ENCODE measurements at regions not wholly inside any gene's neighbourhood (a gene's known extent, or its start where the extent isn't known, plus 50 kb on each side); places are given as distances from the start of the nearest gene placed in this dataset.

DNA sequence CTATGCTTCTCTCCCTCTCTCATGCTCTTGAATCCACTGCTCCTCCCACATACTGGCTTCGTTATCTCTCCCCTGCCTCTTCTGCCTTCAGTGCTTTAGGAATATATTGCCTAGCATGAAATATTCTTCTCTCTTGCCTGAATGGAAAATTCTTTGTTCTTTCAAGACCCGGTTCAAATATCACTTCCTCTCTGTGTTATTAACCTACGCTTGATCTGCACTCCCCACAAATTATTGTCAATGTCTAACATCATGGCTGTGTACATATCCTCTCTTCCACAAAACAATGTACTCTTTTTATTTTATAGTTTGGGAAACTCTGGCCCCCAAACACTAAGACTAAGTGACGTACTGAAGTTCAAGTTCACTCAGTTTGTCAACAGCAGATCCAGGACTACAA is 211.0 kb downstream of the SEC61B start:
- H3K4me1 Mint-ChIP-seq (ENCODE audit: low read depth) = peaks cover 21% of the 10 kb centered on the region
- ChIA-PET POLR2A (no interaction called here), CTCF (no interaction called here)
- H3K27me3 Mint-ChIP-seq (ENCODE audit: low read depth) = no peaks in the 10 kb centered on the region
- H3K9me3 Mint-ChIP-seq (ENCODE audit: insufficient read depth) = no peaks in the 10 kb centered on the region
- peak overlapping the region; percentile 80 for H3K27ac Mint-ChIP-seq
- DNase-seq = no peak
- no peaks in the 10 kb centered on the region for H3K36me3 Mint-ChIP-seq (ENCODE audit: low read depth)
- H3K4me3 Mint-ChIP-seq = no peak overlapping the region
- ATAC-seq = peak; percentile 6

DNA sequence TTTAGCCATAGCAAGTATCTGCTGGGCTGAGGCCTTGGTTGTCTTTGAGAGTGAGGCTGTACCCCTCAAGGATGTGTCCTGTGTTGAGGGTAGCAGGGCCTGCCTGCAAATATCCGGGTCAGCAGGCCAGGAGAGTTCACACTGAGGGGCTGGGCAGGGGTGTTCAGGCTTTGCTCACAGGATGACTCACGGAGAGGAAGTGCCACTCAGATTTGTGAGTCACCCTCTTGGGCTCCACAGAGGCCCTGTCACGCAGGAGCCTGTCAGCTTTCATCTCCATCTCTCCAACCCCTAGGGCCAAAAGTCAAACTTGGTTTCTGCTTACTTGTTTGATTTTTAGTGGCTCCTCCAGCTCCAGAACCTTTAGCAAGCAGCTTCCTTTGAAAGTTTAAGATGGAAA is 211.5 kb downstream of the SEC61B start:
- ATAC-seq (peak; percentile 99), DNase-seq (peak; percentile 81)
- H3K9me3 Mint-ChIP-seq (ENCODE audit: insufficient read depth) = no peaks in the 10 kb centered on the region
- peak overlapping the region; percentile 80 for H3K27ac Mint-ChIP-seq
- CTCF ChIA-PET = interaction anchor here (1.3 kb wide), 1 partner anchor 202 kb away, joined by 3 read pairs; no protein-coding TSS in a partner anchor
- POLR2A ChIA-PET = no interaction called here
- H3K27me3 Mint-ChIP-seq (ENCODE audit: low read depth) = no peaks in the 10 kb centered on the region
- no peak overlapping the region for H3K4me3 Mint-ChIP-seq
- peaks cover 21% of the 10 kb centered on the region for H3K4me1 Mint-ChIP-seq (ENCODE audit: low read depth)
- H3K36me3 Mint-ChIP-seq (ENCODE audit: low read depth) = no peaks in the 10 kb centered on the region

DNA sequence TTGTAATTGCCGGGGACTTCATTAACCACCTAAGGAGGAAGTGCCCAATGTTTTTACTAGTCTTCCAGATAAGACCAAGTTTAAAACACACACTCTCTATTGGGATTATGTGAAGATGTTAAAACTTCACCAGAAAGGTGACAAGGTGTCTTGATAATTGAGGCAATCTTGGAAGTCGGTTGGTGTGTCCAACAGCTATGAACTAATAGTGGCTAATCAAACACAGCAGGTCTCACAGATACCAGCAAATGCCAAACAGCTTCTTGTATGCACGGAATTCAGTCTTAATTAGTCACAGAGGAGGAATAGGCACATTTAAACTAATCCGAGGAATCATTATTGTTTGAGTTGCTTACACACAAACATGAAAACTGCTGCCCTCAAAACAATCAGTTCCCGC is 214.5 kb downstream of the SEC61B start:
- POLR2A ChIA-PET = interaction anchor here (0.6 kb wide), 1 partner anchor 347 kb away, joined by 4 read pairs; no protein-coding TSS in a partner anchor
- CTCF ChIA-PET = interaction anchor here (1.0 to 1.3 kb wide), 2 partner anchors 12 to 273 kb away, joined by 3 read pairs; no protein-coding TSS in a partner anchor
- Mint-ChIP-seq H3K27me3 (ENCODE audit: low read depth) (no peaks in the 10 kb centered on the region), H3K9me3 (ENCODE audit: insufficient read depth) (no peaks in the 10 kb centered on the region), H3K4me3 (no peak overlapping the region), H3K36me3 (ENCODE audit: low read depth) (no peaks in the 10 kb centered on the region), H3K4me1 (ENCODE audit: low read depth) (peaks cover 21% of the 10 kb centered on the region), H3K27ac (no peak overlapping the region)
- no peak for ATAC-seq
- no peak for DNase-seq

DNA sequence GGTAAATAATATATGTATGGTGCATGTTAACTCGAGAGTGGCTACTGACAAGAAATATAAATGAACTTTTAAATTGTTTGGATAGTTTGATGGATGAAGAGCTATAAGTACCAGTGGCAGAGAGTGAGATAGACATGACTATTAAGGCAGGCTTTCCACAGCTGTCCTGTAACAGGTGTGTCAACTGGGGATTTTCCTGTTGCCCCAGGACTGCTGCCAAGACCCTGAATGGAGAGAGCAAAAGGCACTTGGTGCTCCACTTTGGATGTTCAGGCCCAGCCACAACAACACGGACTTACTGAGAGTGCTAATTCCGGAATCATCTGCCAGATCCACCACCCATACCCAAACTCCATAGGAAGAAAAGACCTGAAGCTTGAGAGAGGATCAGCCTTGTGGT is 215.1 kb downstream of the SEC61B start:
- peaks cover 21% of the 10 kb centered on the region for H3K4me1 Mint-ChIP-seq (ENCODE audit: low read depth)
- no peak for ATAC-seq
- CTCF ChIA-PET = interaction anchor here (1.0 to 1.3 kb wide), 2 partner anchors 12 to 274 kb away, joined by 3 read pairs; no protein-coding TSS in a partner anchor
- no peaks in the 10 kb centered on the region for H3K9me3 Mint-ChIP-seq (ENCODE audit: insufficient read depth)
- H3K27me3 Mint-ChIP-seq (ENCODE audit: low read depth) = no peaks in the 10 kb centered on the region
- H3K4me3 Mint-ChIP-seq = no peak overlapping the region
- POLR2A ChIA-PET = no interaction called here
- DNase-seq = no peak
- H3K36me3 Mint-ChIP-seq (ENCODE audit: low read depth) = no peaks in the 10 kb centered on the region
- H3K27ac Mint-ChIP-seq = peak overlapping the region; percentile 23

DNA sequence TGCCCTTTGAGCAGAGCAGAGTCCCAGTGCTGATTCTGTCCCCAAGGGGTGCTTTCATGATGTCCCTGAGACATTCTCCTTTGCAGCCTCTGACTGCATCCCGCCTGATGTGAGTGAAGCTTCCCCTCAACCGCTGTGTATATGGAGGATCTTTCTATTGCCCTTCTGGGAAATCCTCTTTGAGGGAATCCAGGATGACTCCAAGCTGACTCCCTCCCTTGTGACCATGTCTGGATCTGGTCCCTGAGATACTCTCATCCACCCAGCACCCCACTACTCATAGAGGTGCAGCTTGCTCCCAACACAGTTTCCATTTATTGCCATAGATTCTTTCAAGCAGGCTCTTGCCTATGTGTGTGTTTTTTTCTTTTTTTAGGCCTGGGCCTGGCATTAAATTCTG is 216.5 kb downstream of the SEC61B start:
- no peak overlapping the region for H3K27ac Mint-ChIP-seq
- no peaks in the 10 kb centered on the region for H3K36me3 Mint-ChIP-seq (ENCODE audit: low read depth)
- peaks cover 9% of the 10 kb centered on the region for H3K27me3 Mint-ChIP-seq (ENCODE audit: low read depth)
- H3K4me3 Mint-ChIP-seq = no peak overlapping the region
- CTCF ChIA-PET = no interaction called here
- ATAC-seq (no peak), DNase-seq (no peak)
- H3K9me3 Mint-ChIP-seq (ENCODE audit: insufficient read depth) = no peaks in the 10 kb centered on the region
- H3K4me1 Mint-ChIP-seq (ENCODE audit: low read depth) = peaks cover 14% of the 10 kb centered on the region
- POLR2A ChIA-PET = no interaction called here

DNA sequence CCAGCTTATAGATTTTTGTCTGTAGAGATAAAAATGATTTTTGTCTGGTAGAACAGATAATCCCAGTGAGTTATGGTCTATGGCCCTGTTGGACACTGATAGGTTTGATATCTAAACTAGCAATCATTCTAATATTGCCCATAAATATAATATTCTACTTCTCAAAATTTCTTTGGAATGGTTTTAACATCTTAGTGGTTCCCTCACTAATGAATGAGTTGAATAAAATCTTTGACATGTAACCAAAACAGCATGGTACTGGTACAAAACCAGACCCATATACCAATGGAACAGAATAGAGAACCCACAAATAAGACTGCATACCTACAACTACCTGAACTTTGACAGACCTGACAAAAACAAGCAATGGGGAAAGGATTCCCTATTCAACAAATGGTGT is 219.7 kb downstream of the SEC61B start:
- Mint-ChIP-seq H3K36me3 (ENCODE audit: low read depth) (no peaks in the 10 kb centered on the region), H3K4me1 (ENCODE audit: low read depth) (peaks cover 6% of the 10 kb centered on the region), H3K9me3 (ENCODE audit: insufficient read depth) (no peaks in the 10 kb centered on the region), H3K27ac (no peak overlapping the region), H3K27me3 (ENCODE audit: low read depth) (peaks cover 28% of the 10 kb centered on the region), H3K4me3 (no peak overlapping the region)
- ChIA-PET CTCF (no interaction called here), POLR2A (no interaction called here)
- ATAC-seq (no peak), DNase-seq (no peak)

DNA sequence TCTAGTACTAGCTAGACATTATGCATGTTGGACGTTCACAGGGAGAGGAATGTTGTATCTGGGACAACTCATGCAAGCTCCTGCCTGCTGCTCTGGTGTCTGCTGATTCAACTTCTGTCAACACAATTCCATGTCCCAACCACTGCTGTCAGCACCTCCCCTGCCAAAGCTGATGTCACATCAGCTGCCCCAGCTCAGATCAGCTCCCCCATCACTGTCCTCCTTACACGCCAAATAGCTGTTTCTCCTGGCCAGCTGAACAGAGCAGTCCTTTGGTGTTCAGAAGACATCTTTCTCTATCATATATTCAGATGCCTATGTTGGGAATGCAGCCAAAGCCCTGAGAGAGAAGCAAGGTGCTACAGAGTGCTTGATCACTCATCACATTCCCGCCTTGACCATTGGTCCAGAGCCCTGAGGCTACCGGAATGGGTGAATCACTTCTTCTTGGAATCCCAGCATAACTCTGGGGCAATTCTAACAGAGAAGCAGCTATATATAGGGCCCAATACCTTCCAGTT is 223.3 kb downstream of the SEC61B start:
- ChIA-PET CTCF (no interaction called here), POLR2A (no interaction called here)
- Mint-ChIP-seq H3K27ac (no peak overlapping the region), H3K36me3 (ENCODE audit: low read depth) (no peaks in the 10 kb centered on the region), H3K4me1 (ENCODE audit: low read depth) (no peaks in the 10 kb centered on the region), H3K4me3 (no peak overlapping the region), H3K27me3 (ENCODE audit: low read depth) (peaks cover 43% of the 10 kb centered on the region), H3K9me3 (ENCODE audit: insufficient read depth) (no peaks in the 10 kb centered on the region)
- no peak for DNase-seq
- ATAC-seq = no peak

DNA sequence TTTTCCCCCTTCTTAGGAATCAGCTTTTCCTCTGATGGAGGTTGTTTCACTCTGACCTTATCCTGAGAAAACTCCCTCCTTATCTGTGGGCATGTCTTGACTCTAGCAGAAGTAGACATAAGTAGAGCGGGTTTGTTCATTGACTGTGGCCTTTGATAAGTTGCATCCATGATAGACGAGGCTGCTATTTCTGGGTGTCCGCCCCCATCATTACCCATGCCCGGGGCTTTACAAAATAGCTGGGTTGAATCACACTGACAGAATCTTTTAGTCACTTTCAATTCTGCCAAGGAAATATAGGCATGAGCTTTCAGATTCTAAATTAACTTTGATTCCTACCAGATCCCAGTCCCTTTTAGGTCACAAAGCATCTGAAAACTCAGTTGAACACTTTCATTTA is 223.8 kb downstream of the SEC61B start:
- Mint-ChIP-seq H3K27ac (no peak overlapping the region), H3K9me3 (ENCODE audit: insufficient read depth) (no peaks in the 10 kb centered on the region), H3K4me1 (ENCODE audit: low read depth) (no peaks in the 10 kb centered on the region), H3K27me3 (ENCODE audit: low read depth) (peaks cover 43% of the 10 kb centered on the region), H3K36me3 (ENCODE audit: low read depth) (no peaks in the 10 kb centered on the region), H3K4me3 (no peak overlapping the region)
- POLR2A ChIA-PET = no interaction called here
- DNase-seq = no peak
- ATAC-seq = no peak
- CTCF ChIA-PET = no interaction called here

DNA sequence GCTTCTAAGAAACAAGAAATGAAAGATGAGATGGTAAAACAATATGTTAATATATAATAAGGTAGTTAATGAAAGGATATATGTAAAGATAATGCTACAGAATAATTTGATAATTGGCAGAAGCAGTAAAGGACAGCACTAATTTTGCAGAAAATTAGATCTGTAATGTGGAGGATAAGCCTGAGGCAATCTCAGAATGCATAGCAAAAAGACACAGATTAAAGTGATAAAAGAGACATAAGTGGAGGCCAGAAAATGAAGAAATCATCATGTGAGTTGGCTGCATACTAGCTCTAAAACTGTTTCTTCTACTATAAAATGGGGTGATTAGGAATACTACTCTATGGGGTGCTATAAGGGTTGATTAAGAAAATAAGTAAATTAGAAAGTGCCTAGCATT is 225.9 kb downstream of the SEC61B start:
- H3K9me3 Mint-ChIP-seq (ENCODE audit: insufficient read depth) = no peaks in the 10 kb centered on the region
- H3K4me1 Mint-ChIP-seq (ENCODE audit: low read depth) = no peaks in the 10 kb centered on the region
- no peak for DNase-seq
- ChIA-PET CTCF (interaction anchor here (1.6 kb wide), 1 partner anchor 19 kb away, joined by 3 read pairs; no protein-coding TSS in a partner anchor), POLR2A (no interaction called here)
- H3K27ac Mint-ChIP-seq = no peak overlapping the region
- peaks cover 44% of the 10 kb centered on the region for H3K27me3 Mint-ChIP-seq (ENCODE audit: low read depth)
- H3K4me3 Mint-ChIP-seq = no peak overlapping the region
- no peak for ATAC-seq
- H3K36me3 Mint-ChIP-seq (ENCODE audit: low read depth) = no peaks in the 10 kb centered on the region

DNA sequence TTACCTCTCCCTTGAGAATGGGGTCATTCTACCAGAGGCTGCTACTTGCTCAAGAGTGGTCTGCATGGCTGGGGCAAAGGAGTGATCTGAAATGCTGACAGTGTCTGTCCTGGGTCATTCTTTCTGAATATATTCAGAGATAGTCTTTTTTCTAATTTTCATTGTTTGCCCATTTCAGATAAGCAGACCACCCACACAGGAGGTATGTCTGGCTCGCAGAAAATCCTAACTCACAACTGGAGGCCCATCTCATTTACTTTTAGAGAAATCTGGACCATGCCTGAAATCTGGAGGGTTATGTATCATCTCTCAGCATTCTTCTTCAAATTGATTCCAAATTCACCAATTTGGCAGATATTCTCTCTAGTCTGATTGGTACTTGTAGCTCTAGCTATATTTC is 227.6 kb downstream of the SEC61B start:
- DNase-seq = no peak
- Mint-ChIP-seq H3K27me3 (ENCODE audit: low read depth) (peaks cover 44% of the 10 kb centered on the region), H3K4me3 (no peak overlapping the region), H3K9me3 (ENCODE audit: insufficient read depth) (no peaks in the 10 kb centered on the region), H3K27ac (no peak overlapping the region), H3K36me3 (ENCODE audit: low read depth) (no peaks in the 10 kb centered on the region), H3K4me1 (ENCODE audit: low read depth) (no peaks in the 10 kb centered on the region)
- ATAC-seq = no peak
- POLR2A ChIA-PET = no interaction called here
- CTCF ChIA-PET = no interaction called here

DNA sequence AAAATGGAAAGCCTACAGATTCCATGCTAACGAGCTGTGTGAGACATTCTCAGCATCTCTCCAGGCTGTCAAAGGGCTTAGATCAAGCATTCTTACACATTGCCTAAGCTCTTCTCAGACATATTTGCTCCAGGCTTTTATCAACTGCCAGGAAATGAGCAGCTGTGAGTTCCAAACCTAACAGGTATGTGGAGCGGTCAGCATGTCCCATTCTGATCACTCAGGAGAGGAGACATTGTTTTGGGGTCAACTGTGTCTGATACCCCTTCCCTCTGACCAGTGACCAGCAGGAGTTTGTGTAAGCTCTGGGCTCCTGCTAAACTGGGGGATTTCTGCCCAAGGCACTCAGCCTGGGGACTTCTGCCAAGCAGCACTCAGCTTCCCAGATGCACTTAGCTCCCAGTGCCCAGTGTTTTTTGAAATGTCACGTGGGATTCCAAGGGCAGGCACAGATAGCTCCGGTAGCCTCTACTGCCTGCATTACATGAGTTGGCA is 229.1 kb downstream of the SEC61B start:
- no peak overlapping the region for H3K27ac Mint-ChIP-seq
- ChIA-PET POLR2A (no interaction called here), CTCF (no interaction called here)
- no peaks in the 10 kb centered on the region for H3K4me1 Mint-ChIP-seq (ENCODE audit: low read depth)
- DNase-seq = no peak
- H3K36me3 Mint-ChIP-seq (ENCODE audit: low read depth) = no peaks in the 10 kb centered on the region
- H3K27me3 Mint-ChIP-seq (ENCODE audit: low read depth) = peaks cover 41% of the 10 kb centered on the region
- no peak for ATAC-seq
- H3K9me3 Mint-ChIP-seq (ENCODE audit: insufficient read depth) = no peaks in the 10 kb centered on the region
- no peak overlapping the region for H3K4me3 Mint-ChIP-seq

DNA sequence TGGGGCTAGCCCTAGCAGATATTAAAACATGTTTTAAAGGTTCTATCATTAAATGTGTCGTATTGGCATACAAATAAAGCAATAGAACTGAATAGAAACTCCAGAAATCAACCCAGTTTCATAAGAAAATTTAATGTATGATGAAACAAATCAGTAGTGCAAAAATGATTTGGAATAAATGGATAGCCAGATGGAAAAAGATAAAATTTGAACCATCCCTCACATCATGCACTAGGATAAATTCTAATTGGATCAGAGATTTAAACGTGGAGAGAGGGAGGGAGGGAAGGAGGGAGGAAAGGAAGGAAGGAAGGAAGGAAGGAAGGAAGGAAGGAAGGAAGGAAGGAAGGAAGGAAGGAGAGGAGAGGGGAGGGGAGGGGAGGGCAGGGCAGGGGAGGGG is 235.3 kb downstream of the SEC61B start:
- H3K9me3 Mint-ChIP-seq (ENCODE audit: insufficient read depth) = no peaks in the 10 kb centered on the region
- H3K36me3 Mint-ChIP-seq (ENCODE audit: low read depth) = no peaks in the 10 kb centered on the region
- no peak overlapping the region for H3K27ac Mint-ChIP-seq
- DNase-seq = no peak
- ChIA-PET CTCF (no interaction called here), POLR2A (no interaction called here)
- no peak for ATAC-seq
- no peak overlapping the region for H3K4me3 Mint-ChIP-seq
- H3K4me1 Mint-ChIP-seq (ENCODE audit: low read depth) = no peaks in the 10 kb centered on the region
- peaks cover 27% of the 10 kb centered on the region for H3K27me3 Mint-ChIP-seq (ENCODE audit: low read depth)

DNA sequence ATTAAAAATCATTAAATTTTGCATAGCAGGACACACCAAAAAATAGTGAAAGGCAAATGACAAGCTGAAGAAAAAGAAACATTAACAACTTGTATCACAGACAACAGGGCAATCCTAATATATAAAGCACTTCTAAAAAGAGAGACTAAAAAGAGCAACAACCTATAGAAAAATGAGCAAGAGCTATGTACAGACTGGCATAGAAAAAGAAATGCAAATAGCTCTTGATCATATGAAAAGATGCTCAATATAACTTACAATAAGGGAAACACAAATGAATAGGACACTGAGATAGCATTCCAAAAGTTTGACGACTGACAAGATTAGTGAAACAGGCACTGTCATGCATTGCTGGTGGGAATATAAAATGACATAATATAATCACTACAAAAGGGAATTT is 235.9 kb downstream of the SEC61B start:
- Mint-ChIP-seq H3K27me3 (ENCODE audit: low read depth) (peaks cover 26% of the 10 kb centered on the region), H3K9me3 (ENCODE audit: insufficient read depth) (no peaks in the 10 kb centered on the region), H3K4me3 (no peak overlapping the region), H3K36me3 (ENCODE audit: low read depth) (no peaks in the 10 kb centered on the region), H3K4me1 (ENCODE audit: low read depth) (no peaks in the 10 kb centered on the region), H3K27ac (no peak overlapping the region)
- ATAC-seq (no peak), DNase-seq (no peak)
- POLR2A ChIA-PET = no interaction called here
- CTCF ChIA-PET = no interaction called here

Measured in activated CD8-positive, alpha-beta T cell treated with anti-CD3 and anti-CD28 coated beads, Interleukin-2, amount 10 ng/mL, durations not matched to agents 7 days and 5 days (primary cell).